Muscle layer of duodenum (tissue), 2 donors: ENCODE measurements at regions not wholly inside any gene's neighbourhood (a gene's known extent, or its start where the extent isn't known, plus 50 kb on each side); places are given as distances from the start of the nearest gene placed in this dataset.

Experiments used
- H3K27ac ChIP-seq: one replicate; pipeline ENCODE4 v1.7.0; 2013; ENCODE audit warnings: mild to moderate bottlenecking, low read length
- H3K27me3 ChIP-seq: one replicate; pipeline ENCODE4 v1.7.0; 2013; ENCODE audit warnings: low read depth, mild to moderate bottlenecking, control low read depth, low read length
- H3K36me3 ChIP-seq, 2 donors: one replicate each; pipeline ENCODE4 v1.7.0; 2013; ENCODE audit warnings: low read length in 2 of 2, control low read depth in 1 of 2, mild to moderate bottlenecking in 1 of 2; ENCODE audit not compliant: insufficient read depth in 2 of 2, control insufficient read depth in 1 of 2
- H3K4me1 ChIP-seq, 2 donors: one replicate each; pipeline ENCODE4 v1.7.0; 2013; ENCODE audit warnings: low read length in 2 of 2, mild to moderate bottlenecking in 2 of 2, control low read depth in 1 of 2, moderate library complexity in 1 of 2; ENCODE audit not compliant: insufficient read depth in 2 of 2, control insufficient read depth in 1 of 2
- H3K4me3 ChIP-seq, 2 donors: one replicate each; pipeline ENCODE4 v1.7.0; 2013; ENCODE audit warnings: low read length in 2 of 2, low read depth in 1 of 2, mild to moderate bottlenecking in 1 of 2
- H3K9me3 ChIP-seq, 2 donors: one replicate each; pipeline ENCODE4 v1.7.0; 2013; ENCODE audit warnings: low read length in 2 of 2, control low read depth in 1 of 2, mild to moderate bottlenecking in 1 of 2; ENCODE audit not compliant: control insufficient read depth in 1 of 2
- donor health status: healthy.

DNA sequence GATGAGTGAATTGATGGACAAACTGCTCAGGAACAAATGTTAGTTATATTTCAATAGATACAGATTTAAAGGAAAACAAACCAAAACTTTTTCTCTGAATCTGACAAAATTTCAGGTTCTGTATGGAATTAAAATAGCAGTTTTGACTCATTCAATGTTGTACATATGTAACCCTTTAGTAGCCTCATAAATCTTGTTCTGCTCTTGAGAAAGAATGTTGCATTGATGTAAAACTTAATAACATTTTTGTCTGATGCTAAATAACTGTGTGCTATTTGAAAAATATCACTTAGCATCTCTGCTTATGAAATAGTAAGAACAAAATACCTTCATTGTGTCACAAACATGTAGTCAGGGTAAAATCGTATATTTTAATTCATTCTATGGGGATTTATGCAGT lies 168.9 kb upstream of the NOVA1 start:
- peaks cover 0 to 9% of the 10 kb centered on the region in 2 donors for H3K4me1 ChIP-seq
- H3K9me3 ChIP-seq: no peaks in the 10 kb centered on the region
- no peaks in the 10 kb centered on the region for H3K36me3 ChIP-seq
- no peak overlapping the region for H3K4me3 ChIP-seq
- no peaks in the 10 kb centered on the region for H3K27me3 ChIP-seq
- no peak overlapping the region for H3K27ac ChIP-seq

DNA sequence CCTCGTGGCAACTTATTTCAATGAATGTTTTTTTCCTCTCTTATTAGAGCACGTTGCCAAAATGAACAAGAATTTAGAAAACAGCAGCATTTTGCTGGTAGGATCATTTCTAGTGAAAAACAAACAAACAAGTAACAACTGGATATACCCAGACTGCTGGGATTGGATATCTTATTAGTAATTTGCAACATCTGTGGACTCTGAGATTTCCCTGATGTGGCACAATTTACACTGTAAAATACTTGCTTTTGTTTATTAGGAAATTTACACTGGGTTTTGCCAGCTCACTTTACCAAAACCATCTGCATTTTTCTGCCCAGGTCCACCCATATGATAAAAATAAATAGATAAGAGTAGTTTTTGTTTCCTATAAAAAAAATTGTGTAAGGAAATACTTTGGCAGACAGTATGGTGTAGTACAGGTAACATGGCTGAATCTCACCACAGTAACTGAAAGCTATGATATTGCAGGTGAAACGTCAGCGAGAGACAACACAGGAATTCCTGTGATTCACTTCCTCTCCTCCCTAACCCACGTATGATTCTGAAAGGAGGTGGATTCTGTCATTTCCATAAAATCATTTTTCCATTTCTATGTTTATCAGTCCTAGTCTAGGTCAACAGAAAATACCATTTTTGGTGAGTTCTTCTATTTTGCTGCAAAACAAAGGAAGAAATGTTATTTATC lies 176.2 kb upstream of the NOVA1 start:
- no peaks in the 10 kb centered on the region for H3K4me1 ChIP-seq
- H3K36me3 ChIP-seq: no peaks in the 10 kb centered on the region
- H3K4me3 ChIP-seq: no peak overlapping the region
- H3K27me3 ChIP-seq: no peaks in the 10 kb centered on the region
- no peak overlapping the region for H3K27ac ChIP-seq
- H3K9me3 ChIP-seq: no peaks in the 10 kb centered on the region

DNA sequence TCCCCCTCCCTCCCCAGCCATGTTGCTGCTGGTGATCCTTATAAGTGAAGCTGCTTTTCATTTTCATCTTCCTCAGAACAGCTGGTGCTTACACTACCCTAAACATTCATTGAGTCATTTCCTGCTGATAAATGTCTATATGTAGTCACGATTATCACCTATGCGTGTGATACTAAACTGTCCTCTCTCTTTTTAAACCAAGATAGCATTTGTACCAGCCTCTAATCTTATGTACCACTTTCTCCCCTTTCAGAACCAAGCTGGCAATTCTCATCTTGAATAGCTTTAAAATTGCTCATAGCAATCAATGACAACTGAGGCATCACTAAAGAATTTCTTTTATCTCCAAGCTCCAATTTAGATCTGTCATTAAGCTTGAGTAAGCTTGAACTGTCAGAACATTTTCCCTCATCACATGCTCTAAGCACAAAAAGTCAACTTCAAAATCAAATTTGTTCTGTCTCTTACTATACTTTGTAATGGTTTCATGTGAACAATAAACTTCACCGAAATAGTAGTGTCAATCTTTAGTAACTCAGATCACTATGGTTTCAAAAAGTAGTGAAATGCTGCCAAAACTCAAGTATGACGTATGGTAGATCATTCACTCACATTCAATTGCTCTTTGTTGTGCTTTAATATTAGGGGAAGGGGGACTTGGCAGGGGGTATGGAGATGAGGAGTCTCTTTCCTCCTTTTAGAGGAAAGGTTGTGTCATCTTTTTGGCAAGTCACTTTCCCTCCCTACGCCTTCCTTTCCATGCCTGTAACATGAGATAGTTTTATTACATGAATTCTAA lies 178.1 kb upstream of the NOVA1 start:
- Histone ChIP-seq H3K9me3 (no peaks in the 10 kb centered on the region), H3K4me1 (no peaks in the 10 kb centered on the region), H3K27me3 (no peaks in the 10 kb centered on the region), H3K36me3 (no peaks in the 10 kb centered on the region), H3K4me3 (no peak overlapping the region), H3K27ac (no peak overlapping the region)

- Histone ChIP-seq H3K27ac (no peak overlapping the region), H3K27me3 (no peaks in the 10 kb centered on the region), H3K4me1 (no peaks in the 10 kb centered on the region), H3K4me3 (no peak overlapping the region), H3K9me3 (no peaks in the 10 kb centered on the region), H3K36me3 (no peaks in the 10 kb centered on the region)
Measured at GRCh38 chr14:26791117-26791806, 193.4 kb upstream of the NOVA1 start.

GRCh38 chr14:26794731-26795130 lies 196.9 kb upstream of the NOVA1 start:
- Histone ChIP-seq H3K27ac (no peak overlapping the region), H3K4me1 (no peaks in the 10 kb centered on the region), H3K9me3 (no peaks in the 10 kb centered on the region), H3K36me3 (no peaks in the 10 kb centered on the region), H3K27me3 (no peaks in the 10 kb centered on the region), H3K4me3 (no peak overlapping the region)

DNA sequence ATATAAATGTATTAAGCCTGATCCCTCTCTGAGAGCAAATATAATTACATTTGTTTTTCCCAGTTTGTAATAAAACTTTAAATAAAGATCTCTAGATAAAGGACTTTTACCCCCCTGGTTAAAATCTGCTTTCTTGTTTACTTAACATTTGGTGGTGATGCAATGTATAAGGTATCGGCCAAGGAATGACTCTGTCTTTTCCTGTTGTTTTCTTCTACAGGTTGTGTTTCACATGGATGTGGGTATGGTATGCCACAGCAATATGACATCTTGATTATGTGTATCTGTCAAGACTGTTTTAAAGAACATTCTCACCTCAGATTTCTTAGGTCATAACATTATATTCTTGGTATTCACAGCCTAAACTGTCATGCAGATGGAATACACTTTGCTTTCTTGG lies 210.6 kb upstream of the NOVA1 start:
- H3K4me3 ChIP-seq: no peak overlapping the region
- no peaks in the 10 kb centered on the region for H3K36me3 ChIP-seq
- H3K4me1 ChIP-seq: no peaks in the 10 kb centered on the region
- H3K27me3 ChIP-seq: no peaks in the 10 kb centered on the region
- peaks cover 0 to 3% of the 10 kb centered on the region in 2 donors for H3K9me3 ChIP-seq
- H3K27ac ChIP-seq: no peak overlapping the region

- Histone ChIP-seq H3K4me3 (no peak overlapping the region), H3K4me1 (no peaks in the 10 kb centered on the region), H3K27me3 (no peaks in the 10 kb centered on the region)
Measured at GRCh38 chr14:26810631-26811030, 212.8 kb upstream of the NOVA1 start.

DNA sequence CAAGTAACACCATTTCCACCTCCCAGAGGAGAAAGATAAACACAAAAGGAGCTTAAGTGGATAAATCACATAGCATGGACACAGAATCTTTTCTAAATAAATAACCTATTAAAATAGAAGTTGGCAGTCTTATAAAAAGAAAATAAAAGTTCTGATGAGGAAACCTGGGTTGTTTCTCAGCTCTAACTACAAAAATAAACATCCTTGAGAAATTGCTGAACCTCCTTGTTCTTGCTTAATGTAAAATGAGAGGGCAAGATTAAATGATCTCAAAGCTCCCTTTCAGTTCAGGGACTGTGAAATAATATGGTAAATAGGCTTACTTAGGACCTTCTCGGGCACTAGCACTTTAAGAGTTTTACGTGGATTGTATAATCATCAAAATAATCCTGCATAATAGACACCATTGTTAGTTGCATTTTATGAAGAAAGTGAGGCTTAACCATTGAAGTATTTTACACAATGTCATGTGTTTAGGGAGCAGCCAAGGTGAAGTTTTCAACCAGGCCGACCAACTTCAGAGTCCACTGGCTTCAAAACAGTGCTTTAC lies 214.0 kb upstream of the NOVA1 start:
- no peaks in the 10 kb centered on the region for H3K27me3 ChIP-seq
- no peaks in the 10 kb centered on the region for H3K4me1 ChIP-seq
- H3K4me3 ChIP-seq: no peak overlapping the region
- H3K9me3 ChIP-seq: no peaks in the 10 kb centered on the region
- H3K27ac ChIP-seq: no peak overlapping the region
- no peaks in the 10 kb centered on the region for H3K36me3 ChIP-seq

More at GRCh38 chr14:26810631-26811030, 212.8 kb upstream of the NOVA1 start:
- H3K9me3 ChIP-seq: no peaks in the 10 kb centered on the region
- H3K27ac ChIP-seq: no peak overlapping the region
- no peaks in the 10 kb centered on the region for H3K36me3 ChIP-seq

DNA sequence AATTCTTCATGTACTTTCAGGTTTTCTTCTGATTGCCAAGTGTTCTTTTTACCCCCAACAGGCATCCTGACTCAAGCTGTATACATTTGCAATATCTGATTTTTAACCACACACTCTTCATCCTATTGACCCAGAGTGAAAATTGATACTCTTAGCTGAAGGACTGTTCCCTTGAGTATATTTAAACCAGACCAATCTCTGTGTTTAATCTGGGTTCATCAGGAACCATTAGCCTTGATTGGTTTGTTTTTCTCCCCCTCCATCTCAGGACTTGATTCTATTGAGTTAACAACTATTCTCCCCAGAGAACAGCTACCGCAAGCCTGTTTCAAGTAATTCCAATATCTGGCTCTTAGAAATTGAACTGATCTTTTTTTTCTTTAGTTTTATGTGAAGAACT lies 222.3 kb upstream of the NOVA1 start:
- H3K27me3 ChIP-seq: no peaks in the 10 kb centered on the region

DNA sequence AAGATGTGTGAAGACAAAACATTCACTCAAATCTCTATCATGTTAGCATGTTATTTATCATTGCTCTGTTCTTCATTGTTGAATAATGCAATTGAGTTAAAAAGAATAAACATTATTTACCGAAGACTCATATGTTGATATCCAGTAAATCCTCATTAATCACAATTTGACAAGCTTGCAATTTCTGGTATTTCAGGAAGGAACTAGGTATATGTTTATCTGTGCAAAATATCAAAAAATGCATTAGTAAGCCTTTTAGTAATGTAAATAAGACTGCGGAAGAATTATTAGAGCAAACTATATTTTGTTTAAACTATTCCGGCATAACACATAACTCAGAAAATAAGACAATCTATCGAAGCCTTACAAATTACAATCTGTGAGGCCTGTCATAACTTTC lies 222.7 kb upstream of the NOVA1 start:
- Histone ChIP-seq H3K4me3 (no peak overlapping the region), H3K27me3 (no peaks in the 10 kb centered on the region), H3K9me3 (no peaks in the 10 kb centered on the region), H3K4me1 (no peaks in the 10 kb centered on the region), H3K36me3 (no peaks in the 10 kb centered on the region), H3K27ac (no peak overlapping the region)

More for the DNA sequence above, 222.3 kb upstream of the NOVA1 start:
- Histone ChIP-seq H3K4me3 (no peak overlapping the region), H3K27ac (no peak overlapping the region), H3K4me1 (no peaks in the 10 kb centered on the region), H3K36me3 (no peaks in the 10 kb centered on the region), H3K9me3 (no peaks in the 10 kb centered on the region)

DNA sequence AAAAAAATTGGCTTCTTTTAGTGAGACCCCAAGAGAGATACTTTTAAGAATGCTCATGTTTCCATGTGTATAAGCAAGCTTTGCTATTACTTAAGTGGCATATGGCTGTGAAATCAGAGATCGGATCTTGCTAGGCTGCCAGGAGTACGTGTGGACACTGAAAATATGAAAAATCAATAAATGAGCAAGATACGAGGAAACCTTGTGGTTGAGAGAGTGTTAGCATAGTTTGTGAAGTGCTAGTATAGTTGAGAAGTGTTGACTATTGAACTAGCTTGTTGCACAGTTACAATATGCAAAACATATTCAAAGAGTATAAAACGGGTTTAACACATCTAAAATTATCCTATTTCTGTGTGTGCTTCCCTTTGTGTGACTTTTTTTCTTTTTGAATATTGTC lies 230.9 kb upstream of the NOVA1 start:
- no peaks in the 10 kb centered on the region for H3K27me3 ChIP-seq
- H3K36me3 ChIP-seq: no peaks in the 10 kb centered on the region
- H3K27ac ChIP-seq: no peak overlapping the region
- no peaks in the 10 kb centered on the region for H3K9me3 ChIP-seq
- no peaks in the 10 kb centered on the region for H3K4me1 ChIP-seq
- H3K4me3 ChIP-seq: no peak overlapping the region
